Chondrocyte (in vitro differentiated cells): ENCODE measurements at regions not wholly inside any gene's neighbourhood (a gene's known extent, or its start where the extent isn't known, plus 50 kb on each side); places are given as distances from the start of the nearest gene placed in this dataset.

Source experiments
- DNase-seq: peaks from one replicate; pipeline ENCODE4 v3.0.0; 2021; ENCODE audit warnings: mixed read lengths, low spot score
- H3K27ac Mint-ChIP-seq: one replicate; pipeline ENCODE4 v1.8.0; 2021; ENCODE audit warnings: mild to moderate bottlenecking, moderate library complexity, mixed read lengths; ENCODE audit not compliant: unreplicated experiment
- H3K27me3 Mint-ChIP-seq: 2 replicates; pipeline ENCODE4 v1.8.0; 2021; ENCODE audit warnings: low read depth, mixed read lengths
- H3K36me3 Mint-ChIP-seq: 2 replicates; pipeline ENCODE4 v1.8.0; 2021; ENCODE audit warnings: low read depth, mixed read lengths
- H3K4me1 Mint-ChIP-seq: 2 replicates; pipeline ENCODE4 v1.8.0; 2021; ENCODE audit warnings: low read depth, mild to moderate bottlenecking, mixed read lengths
- H3K4me3 Mint-ChIP-seq: one replicate; pipeline ENCODE4 v1.8.0; 2021; ENCODE audit warnings: mild to moderate bottlenecking, moderate library complexity, mixed read lengths; ENCODE audit not compliant: unreplicated experiment
- H3K9me3 Mint-ChIP-seq: 2 replicates; pipeline ENCODE4 v1.8.0; 2021; ENCODE audit warnings: low read depth, mixed read lengths
- TF ChIP-seq, protein P1 (sequence below): fragments of 200-600 bp; sonication (generic); IDR thresholded peaks from 2 replicates; pipeline ENCODE4 v1.5.0; 2021; ENCODE audit warnings: antibody characterized with exemption, mild to moderate bottlenecking, moderate library complexity

GRCh38 chr7:136600475-136600874, 268.0 kb upstream of the CHRM2 start:
- Mint-ChIP-seq H3K36me3 (no peaks in the 10 kb centered on the region), H3K4me3 (no peak overlapping the region), H3K4me1 (no peaks in the 10 kb centered on the region), H3K9me3 (peaks cover 11% of the 10 kb centered on the region), H3K27me3 (no peaks in the 10 kb centered on the region), H3K27ac (no peak overlapping the region)
- TF ChIP-seq, protein P1, sequence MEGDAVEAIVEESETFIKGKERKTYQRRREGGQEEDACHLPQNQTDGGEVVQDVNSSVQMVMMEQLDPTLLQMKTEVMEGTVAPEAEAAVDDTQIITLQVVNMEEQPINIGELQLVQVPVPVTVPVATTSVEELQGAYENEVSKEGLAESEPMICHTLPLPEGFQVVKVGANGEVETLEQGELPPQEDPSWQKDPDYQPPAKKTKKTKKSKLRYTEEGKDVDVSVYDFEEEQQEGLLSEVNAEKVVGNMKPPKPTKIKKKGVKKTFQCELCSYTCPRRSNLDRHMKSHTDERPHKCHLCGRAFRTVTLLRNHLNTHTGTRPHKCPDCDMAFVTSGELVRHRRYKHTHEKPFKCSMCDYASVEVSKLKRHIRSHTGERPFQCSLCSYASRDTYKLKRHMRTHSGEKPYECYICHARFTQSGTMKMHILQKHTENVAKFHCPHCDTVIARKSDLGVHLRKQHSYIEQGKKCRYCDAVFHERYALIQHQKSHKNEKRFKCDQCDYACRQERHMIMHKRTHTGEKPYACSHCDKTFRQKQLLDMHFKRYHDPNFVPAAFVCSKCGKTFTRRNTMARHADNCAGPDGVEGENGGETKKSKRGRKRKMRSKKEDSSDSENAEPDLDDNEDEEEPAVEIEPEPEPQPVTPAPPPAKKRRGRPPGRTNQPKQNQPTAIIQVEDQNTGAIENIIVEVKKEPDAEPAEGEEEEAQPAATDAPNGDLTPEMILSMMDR: no peak
- no peak for DNase-seq

DNA sequence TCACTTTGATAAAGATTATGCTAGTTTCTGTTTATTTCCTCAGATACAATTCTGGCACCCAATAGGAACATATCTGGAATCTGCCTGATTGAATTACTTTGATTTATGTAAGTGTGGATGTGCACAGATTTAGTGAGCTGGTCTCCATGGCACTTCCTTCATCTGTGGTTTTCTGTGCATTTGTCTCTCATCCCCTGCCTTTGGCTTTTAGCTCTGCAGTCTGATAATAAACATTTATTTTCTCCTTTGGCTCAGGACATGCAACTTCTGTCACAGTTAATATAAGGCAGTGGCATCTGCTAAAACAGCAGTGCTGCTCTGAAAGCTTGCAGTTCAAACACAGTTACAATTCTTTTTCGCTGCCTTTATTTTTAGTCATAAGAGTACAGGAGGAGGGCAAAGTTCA, 273.7 kb upstream of the CHRM2 start:
- Mint-ChIP-seq H3K4me3 (no peak overlapping the region), H3K9me3 (peaks cover 8% of the 10 kb centered on the region), H3K4me1 (no peaks in the 10 kb centered on the region), H3K27ac (no peak overlapping the region), H3K36me3 (no peaks in the 10 kb centered on the region), H3K27me3 (no peaks in the 10 kb centered on the region)
- TF ChIP-seq, protein P1: no peak
- DNase-seq: no peak

GRCh38 chr7:136588216-136588615, 280.2 kb upstream of the CHRM2 start:
- Mint-ChIP-seq H3K9me3 (no peaks in the 10 kb centered on the region), H3K27me3 (no peaks in the 10 kb centered on the region), H3K4me3 (no peak overlapping the region), H3K4me1 (no peaks in the 10 kb centered on the region), H3K27ac (no peak overlapping the region), H3K36me3 (no peaks in the 10 kb centered on the region)
- TF ChIP-seq, protein P1: no peak
- DNase-seq: no peak

DNA sequence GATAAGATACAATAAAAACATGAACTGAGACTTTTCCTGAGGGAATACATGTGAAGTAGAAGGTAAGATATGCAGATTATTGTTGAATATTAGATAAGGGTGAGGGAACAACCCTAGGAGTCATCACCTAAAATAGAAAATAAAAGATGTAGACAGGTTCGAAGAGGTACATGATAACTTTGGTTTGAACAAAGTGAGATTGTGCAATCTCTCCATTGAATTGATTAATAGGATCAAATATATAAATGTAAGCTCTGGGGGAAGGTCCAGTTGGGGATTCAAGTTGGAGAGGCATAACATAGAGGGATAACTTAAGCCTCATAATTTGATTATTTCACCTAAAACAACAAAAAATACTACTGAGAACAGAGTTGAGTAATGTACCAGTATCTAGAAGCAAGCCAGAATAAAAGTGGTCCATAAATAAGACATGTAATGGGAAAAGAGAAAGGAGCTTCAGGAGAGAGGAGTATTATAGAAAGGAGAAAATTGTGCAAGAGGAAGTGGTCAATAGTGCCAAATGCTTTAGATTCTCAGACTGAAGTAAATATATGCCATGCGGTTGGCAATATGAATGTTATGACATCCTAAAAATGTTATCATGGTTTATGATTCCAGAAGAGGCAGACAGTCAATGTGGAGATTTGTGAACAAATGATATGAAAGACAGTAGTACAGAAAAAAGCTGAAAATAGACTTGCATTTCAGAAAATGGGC, 282.3 kb upstream of the CHRM2 start:
- no peak for DNase-seq
- Mint-ChIP-seq H3K4me3 (no peak overlapping the region), H3K4me1 (no peaks in the 10 kb centered on the region), H3K36me3 (no peaks in the 10 kb centered on the region), H3K9me3 (no peaks in the 10 kb centered on the region), H3K27me3 (no peaks in the 10 kb centered on the region), H3K27ac (no peak overlapping the region)
- TF ChIP-seq, protein P1: no peak

DNA sequence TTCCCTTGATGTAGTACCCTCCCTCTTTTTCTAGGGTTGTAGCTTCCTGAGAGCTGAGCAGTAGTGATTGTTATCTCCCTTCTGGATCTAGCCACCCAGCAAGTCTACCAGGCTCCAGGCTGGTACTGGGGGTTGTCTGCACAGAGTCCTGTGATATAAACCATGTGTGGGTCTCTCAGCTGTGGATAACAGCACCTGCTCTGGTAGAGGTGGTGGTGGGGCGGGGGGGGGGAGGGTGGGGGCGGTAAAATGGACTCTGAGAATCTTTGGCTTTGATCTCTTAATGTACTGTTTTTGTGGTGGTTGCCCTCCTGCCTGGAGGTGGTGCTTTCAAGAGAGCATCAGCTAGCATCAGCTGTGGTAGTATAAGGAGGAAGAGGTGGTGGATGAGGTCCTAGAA, 302.0 kb upstream of the CHRM2 start:
- Mint-ChIP-seq H3K27me3 (peaks cover 24% of the 10 kb centered on the region), H3K4me1 (no peaks in the 10 kb centered on the region), H3K9me3 (peaks cover 14% of the 10 kb centered on the region), H3K4me3 (no peak overlapping the region), H3K36me3 (no peaks in the 10 kb centered on the region), H3K27ac (no peak overlapping the region)
- DNase-seq: no peak
- TF ChIP-seq, protein P1: no peak
